ENCODE measurements at regions not wholly inside any gene's neighbourhood (a gene's known extent, or its start where the extent isn't known, plus 50 kb on each side); places are given as distances from the start of the nearest gene placed in this dataset.

DNA sequence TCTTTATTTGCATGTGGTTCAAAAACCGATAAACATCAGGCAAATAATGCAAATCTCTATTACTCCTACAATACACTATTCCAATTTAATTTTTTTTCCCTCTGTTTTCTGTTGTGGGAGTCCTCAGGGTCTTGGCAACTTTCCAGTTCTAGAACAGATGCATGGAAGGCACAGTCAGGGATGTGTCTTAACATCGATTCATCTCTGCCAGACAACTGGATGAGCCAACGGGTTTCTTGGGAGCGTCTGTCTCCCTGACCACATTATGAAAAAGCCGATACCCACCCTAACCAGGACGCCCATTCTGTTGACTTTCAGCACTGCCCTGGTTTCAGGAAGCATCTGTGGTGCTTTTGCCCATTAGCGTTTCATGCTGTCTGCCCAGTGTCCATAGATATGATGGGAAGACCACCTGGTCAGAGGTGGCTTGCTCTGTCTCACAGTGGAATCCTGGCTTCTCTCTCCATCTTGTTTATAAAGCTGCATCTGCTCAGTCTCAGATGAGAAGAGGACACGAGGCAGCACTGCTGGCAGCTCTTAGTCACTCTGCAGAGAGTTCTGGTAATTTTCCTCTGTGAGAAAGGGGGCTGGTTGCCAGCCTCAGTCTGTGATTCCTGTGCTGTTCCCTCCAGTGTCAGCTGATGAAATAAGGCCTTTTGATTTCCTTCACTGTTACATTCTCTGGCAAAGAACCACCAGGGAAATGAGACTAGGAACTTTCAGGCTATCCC lies 57.9 kb upstream of the KCNE4 start:
- WGBS (ENCODE audit: insufficient coverage, low coverage, missing lambda C conversion rate) = 4% methylated on average over 7 of the region's 8 CpGs
- CTCF ChIA-PET (ENCODE audit: low intra/inter-chr PET ratio) = no interaction called here
- no peaks in the 10 kb centered on the region for H3K9me1 ChIP-seq (ENCODE audit: control insufficient read depth, insufficient read depth, low read length)
- H3K4me1 ChIP-seq (replicated peaks in 1 of 2; ENCODE audit: control insufficient read depth in 2 of 2, insufficient read depth in 2 of 2, low read length in 2 of 2) = no peaks in the 10 kb centered on the region
- POLR2A ChIA-PET = interaction anchor here (0.9 kb wide), 1 partner anchor 10 kb away, joined by 3 read pairs; no protein-coding TSS in a partner anchor
- H3K4me3 ChIP-seq = no peak overlapping the region
- peak; percentile 35; the same call in 1 of the 2 replicates for TF ChIP-seq NFIC (IDR thresholded peaks at IDR 0.05)
- no peak for TF ChIP-seq FOSL1 (tag; conservative IDR thresholded peaks at IDR 0.05)
- ATAC-seq (no peak), FAIRE-seq (no peak), DNase-seq (ENCODE audit: extremely low read depth in 1 of 4, low spot score in 3 of 4) (no peak)
- H4K20me1 ChIP-seq (replicated peaks; ENCODE audit: control insufficient read depth, insufficient read depth, low read length) = no peaks in the 10 kb centered on the region
- in situ Hi-C loops (cut with MboI) (no loop called here), intact Hi-C loops (cut with micrococcal nuclease) (no loop called here)
- no peak overlapping the region for H2AFZ ChIP-seq (ENCODE audit: low read depth, low read length)
- no peak overlapping the region for H3K4me2 ChIP-seq (ENCODE audit: insufficient read depth, low read length)
- no peak overlapping the region for H3K9ac ChIP-seq (ENCODE audit: insufficient read depth in 1 of 2, low read depth in 2 of 2, low read length in 2 of 2)
- H3K79me2 ChIP-seq (ENCODE audit: control insufficient read depth, insufficient read depth, low read length) = no peaks in the 10 kb centered on the region
- BruUV-seq (replicated peaks) = no TSS peak
- H3K36me3 ChIP-seq (ENCODE audit: control insufficient read depth, insufficient read depth, low read length) = no peaks in the 10 kb centered on the region
- H3K27me3 ChIP-seq (ENCODE audit: control insufficient read depth in 2 of 2, insufficient read depth in 2 of 2, low read length in 2 of 2) = no peaks in the 10 kb centered on the region
- no peaks in the 10 kb centered on the region for H3K9me3 ChIP-seq (replicated peaks; ENCODE audit: control insufficient read depth, insufficient read depth, low read depth, low read length)
- H3K27ac ChIP-seq (ENCODE audit: extremely low read depth, low read depth, low read length) = no peak overlapping the region

DNA sequence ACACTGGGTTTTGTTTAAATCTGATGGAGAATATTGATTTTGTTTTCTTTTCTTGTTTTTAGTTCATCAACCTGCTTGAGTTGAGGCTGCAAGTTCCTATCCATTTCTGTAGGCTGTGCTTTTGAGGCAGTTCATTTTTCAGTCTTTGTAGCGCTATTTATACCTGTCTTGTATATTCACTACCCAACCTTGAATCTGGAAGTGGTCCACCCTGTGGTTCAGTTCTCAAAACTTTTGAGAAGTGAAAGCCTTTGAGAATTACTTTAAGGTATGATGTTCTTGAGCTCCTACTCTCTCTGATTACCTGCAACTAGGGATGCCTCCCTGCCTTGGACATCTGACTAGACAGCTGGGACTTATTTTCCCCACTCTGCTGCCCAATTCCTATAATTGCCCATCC lies 53.5 kb upstream of the KCNE4 start:
- Histone ChIP-seq H3K4me2 (ENCODE audit: insufficient read depth, low read length) (no peak overlapping the region), H3K4me3 (no peak overlapping the region)
- CTCF ChIA-PET (ENCODE audit: low intra/inter-chr PET ratio) = no interaction called here

More for the DNA sequence above, 53.5 kb upstream of the KCNE4 start:
- no TSS peak for BruUV-seq (replicated peaks)
- no peaks in the 10 kb centered on the region for H3K36me3 ChIP-seq (ENCODE audit: control insufficient read depth, insufficient read depth, low read length)
- H3K9me1 ChIP-seq (ENCODE audit: control insufficient read depth, insufficient read depth, low read length) = no peaks in the 10 kb centered on the region
- TF ChIP-seq XRCC5 (IDR thresholded peaks at IDR 0.05; ENCODE audit: low read depth, low read length) (no peak), HINFP (tag; conservative IDR thresholded peaks at IDR 0.05; ENCODE audit: low read depth) (no peak), CBFA2T2 (conservative IDR thresholded peaks at IDR 0.05) (no peak), ZNF695 (CRISPR knock-in tag; IDR thresholded peaks at IDR 0.05) (no peak), RBM14 (IDR thresholded peaks at IDR 0.05; ENCODE audit: borderline replicate concordance, insufficient read depth, low read depth, low read length) (no peak), POLR2AphosphoS2 (IDR thresholded peaks at IDR 0.05; ENCODE audit: low read length) (no peak), BCOR (IDR thresholded peaks at IDR 0.05) (no peak), ZZZ3 (IDR thresholded peaks at IDR 0.05) (no peak), RFX5 (IDR thresholded peaks at IDR 0.05; ENCODE audit: low read depth, low read length) (no peak), SREBF2 (CRISPR knock-in tag; IDR thresholded peaks at IDR 0.05) (no peak), CEBPB (tag; IDR thresholded peaks at IDR 0.05) (no peak), ZNF780A (CRISPR knock-in tag; IDR thresholded peaks at IDR 0.05) (no peak), SUPT5H (IDR thresholded peaks at IDR 0.05) (no peak), ZNF232 (CRISPR knock-in tag; IDR thresholded peaks at IDR 0.05) (no peak)
- H3K9ac ChIP-seq (ENCODE audit: insufficient read depth in 1 of 2, low read depth in 2 of 2, low read length in 2 of 2) = no peak overlapping the region
- no peaks in the 10 kb centered on the region for H3K79me2 ChIP-seq (ENCODE audit: control insufficient read depth, insufficient read depth, low read length)
- ATAC-seq (no peak), FAIRE-seq (no peak), DNase-seq (ENCODE audit: extremely low read depth in 1 of 4, low spot score in 3 of 4) (no peak)
- no peaks in the 10 kb centered on the region for H3K9me3 ChIP-seq (replicated peaks; ENCODE audit: control insufficient read depth, insufficient read depth, low read depth, low read length)
- H4K20me1 ChIP-seq (replicated peaks; ENCODE audit: control insufficient read depth, insufficient read depth, low read length) = no peaks in the 10 kb centered on the region
- WGBS (ENCODE audit: insufficient coverage, low coverage, missing lambda C conversion rate) = 0% methylated on average over 1 of the region's 1 CpG
- peaks cover 0 to 3% of the 10 kb centered on the region in 2 experiments; a peak in 3 of 5 replicates for H3K27me3 ChIP-seq (ENCODE audit: control insufficient read depth in 2 of 2, insufficient read depth in 2 of 2, low read length in 2 of 2)
- H2AFZ ChIP-seq (ENCODE audit: low read depth, low read length) = no peak overlapping the region
- in situ Hi-C loops (cut with MboI) = no loop called here
- intact Hi-C loops (cut with micrococcal nuclease) = no loop called here
- H3K27ac ChIP-seq (ENCODE audit: extremely low read depth, low read depth, low read length) = no peak overlapping the region
- H3K4me1 ChIP-seq (replicated peaks in 1 of 2; ENCODE audit: control insufficient read depth in 2 of 2, insufficient read depth in 2 of 2, low read length in 2 of 2) = no peaks in the 10 kb centered on the region
- POLR2A ChIA-PET = no interaction called here

Data from K562 (cell line).